ENCODE measurements at regions not wholly inside any gene's neighbourhood (a gene's known extent, or its start where the extent isn't known, plus 50 kb on each side); places are given as distances from the start of the nearest gene placed in this dataset.
"Not testable (repeated sequence)": the region's sequence is repeated elsewhere in the genome, so short reads cannot be mapped to it uniquely, and the experiment has no call there.

- no peaks in the 10 kb centered on the region for H3K36me3 ChIP-seq (replicated peaks; ENCODE audit: control insufficient read depth, insufficient read depth, low read length)
- H3K27me3 ChIP-seq (ENCODE audit: control insufficient read depth, insufficient read depth, low read length), result no peaks in the 10 kb centered on the region
Observed at GRCh38 chr10:22110761-22111160, 107.1 kb downstream of the EBLN1 start.

GRCh38 chr10:22105270-22105669, 101.7 kb upstream of the DNAJC1 start:
- no peaks in the 10 kb centered on the region for H3K36me3 ChIP-seq (replicated peaks; ENCODE audit: control insufficient read depth, insufficient read depth, low read length)
- H3K4me3 ChIP-seq (ENCODE audit: insufficient read depth, low read depth, low read length), result no peak overlapping the region
- no peak for DNase-seq
- H3K27me3 ChIP-seq (ENCODE audit: control insufficient read depth, insufficient read depth, low read length), result no peaks in the 10 kb centered on the region

More at GRCh38 chr10:22110761-22111160, 107.1 kb downstream of the EBLN1 start:
- H3K4me3 ChIP-seq (ENCODE audit: insufficient read depth, low read depth, low read length), result no peak overlapping the region
- no peak for DNase-seq

DNA sequence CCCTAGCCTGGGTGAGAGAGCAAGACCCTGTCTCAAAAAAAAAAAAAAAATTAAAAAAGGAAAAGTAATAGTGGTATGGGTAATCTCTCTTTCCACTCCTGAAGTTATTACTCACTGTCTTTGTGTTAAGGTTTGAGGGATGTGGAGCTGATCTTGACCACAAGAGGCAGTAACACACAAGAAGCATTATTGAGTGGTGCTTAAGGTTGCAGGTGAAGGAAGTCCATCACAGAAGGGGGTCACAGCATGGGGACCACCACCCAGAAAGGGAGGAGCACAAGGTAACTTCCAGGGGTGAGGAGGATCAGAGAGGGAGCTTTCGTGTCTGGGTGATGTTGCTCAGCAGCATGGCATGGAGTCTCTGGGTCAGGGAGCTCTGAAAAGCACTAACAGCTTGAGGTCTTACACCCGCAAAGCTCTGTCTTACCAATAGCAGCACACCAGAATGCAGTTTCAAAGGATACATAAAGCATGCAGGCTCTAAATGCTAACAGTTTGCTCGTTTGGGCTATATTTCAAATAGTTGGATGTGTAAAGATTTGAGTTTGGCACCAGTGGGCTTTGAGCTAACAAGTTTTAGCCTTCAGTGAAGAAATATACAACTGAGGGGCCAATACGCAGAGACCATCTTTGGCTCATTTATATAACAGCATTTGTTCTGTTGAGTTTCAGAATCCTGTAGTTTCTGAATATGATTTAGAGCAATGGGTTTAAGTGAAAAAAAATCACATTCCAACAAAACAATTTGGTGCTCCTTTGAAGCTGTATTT, 100.4 kb upstream of the DNAJC1 start:
- Histone ChIP-seq H3K4me3 (ENCODE audit: insufficient read depth, low read depth, low read length) (no peak overlapping the region), H3K27me3 (ENCODE audit: control insufficient read depth, insufficient read depth, low read length) (no peaks in the 10 kb centered on the region), H3K36me3 (replicated peaks; ENCODE audit: control insufficient read depth, insufficient read depth, low read length) (no peaks in the 10 kb centered on the region)
- DNase-seq, result peak; percentile 50

- no peak for DNase-seq
- no peaks in the 10 kb centered on the region for H3K36me3 ChIP-seq (replicated peaks; ENCODE audit: control insufficient read depth, insufficient read depth, low read length)
- no peaks in the 10 kb centered on the region for H3K27me3 ChIP-seq (ENCODE audit: control insufficient read depth, insufficient read depth, low read length)
- H3K4me3 ChIP-seq (ENCODE audit: insufficient read depth, low read depth, low read length), result no peak overlapping the region
Observed at GRCh38 chr10:22097696-22098095, 94.2 kb upstream of the DNAJC1 start.

GRCh38 chr10:22091260-22091659, 87.7 kb upstream of the DNAJC1 start:
- not testable (repeated sequence) for H3K36me3 ChIP-seq (replicated peaks; ENCODE audit: control insufficient read depth, insufficient read depth, low read length); H3K4me3 ChIP-seq (ENCODE audit: insufficient read depth, low read depth, low read length); DNase-seq; H3K27me3 ChIP-seq (ENCODE audit: control insufficient read depth, insufficient read depth, low read length)

GRCh38 chr10:22087402-22087738, 83.8 kb upstream of the DNAJC1 start:
- H3K36me3 ChIP-seq (replicated peaks; ENCODE audit: control insufficient read depth, insufficient read depth, low read length), result no peaks in the 10 kb centered on the region
- no peak overlapping the region for H3K4me3 ChIP-seq (ENCODE audit: insufficient read depth, low read depth, low read length)
- peak; percentile 10 for DNase-seq
- H3K27me3 ChIP-seq (ENCODE audit: control insufficient read depth, insufficient read depth, low read length), result no peaks in the 10 kb centered on the region

- H3K4me3 ChIP-seq (ENCODE audit: insufficient read depth, low read depth, low read length), result no peak overlapping the region
- DNase-seq, result peak; percentile 47
- H3K36me3 ChIP-seq (replicated peaks; ENCODE audit: control insufficient read depth, insufficient read depth, low read length), result no peaks in the 10 kb centered on the region
- H3K27me3 ChIP-seq (ENCODE audit: control insufficient read depth, insufficient read depth, low read length), result no peaks in the 10 kb centered on the region
Observed at GRCh38 chr10:22086730-22087401, 83.3 kb upstream of the DNAJC1 start.

GRCh38 chr10:22079921-22080320, 76.4 kb upstream of the DNAJC1 start:
- not testable (repeated sequence) for DNase-seq; H3K27me3 ChIP-seq (ENCODE audit: control insufficient read depth, insufficient read depth, low read length); H3K4me3 ChIP-seq (ENCODE audit: insufficient read depth, low read depth, low read length); H3K36me3 ChIP-seq (replicated peaks; ENCODE audit: control insufficient read depth, insufficient read depth, low read length)

GRCh38 chr10:22071332-22071731, 67.8 kb upstream of the DNAJC1 start:
- Histone ChIP-seq H3K27me3 (ENCODE audit: control insufficient read depth, insufficient read depth, low read length) (no peaks in the 10 kb centered on the region), H3K36me3 (replicated peaks; ENCODE audit: control insufficient read depth, insufficient read depth, low read length) (no peaks in the 10 kb centered on the region), H3K4me3 (ENCODE audit: insufficient read depth, low read depth, low read length) (no peak overlapping the region)
- no peak for DNase-seq

- Histone ChIP-seq H3K4me3 (ENCODE audit: insufficient read depth, low read depth, low read length) (no peak overlapping the region), H3K36me3 (replicated peaks; ENCODE audit: control insufficient read depth, insufficient read depth, low read length) (no peaks in the 10 kb centered on the region), H3K27me3 (ENCODE audit: control insufficient read depth, insufficient read depth, low read length) (no peaks in the 10 kb centered on the region)
- DNase-seq, result no peak
Observed at GRCh38 chr10:22067091-22067490, 63.6 kb upstream of the DNAJC1 start.

- not testable (repeated sequence) for H3K36me3 ChIP-seq (replicated peaks; ENCODE audit: control insufficient read depth, insufficient read depth, low read length); H3K4me3 ChIP-seq (ENCODE audit: insufficient read depth, low read depth, low read length); DNase-seq
Observed at GRCh38 chr10:22060984-22061383, 57.5 kb upstream of the DNAJC1 start.

DNA sequence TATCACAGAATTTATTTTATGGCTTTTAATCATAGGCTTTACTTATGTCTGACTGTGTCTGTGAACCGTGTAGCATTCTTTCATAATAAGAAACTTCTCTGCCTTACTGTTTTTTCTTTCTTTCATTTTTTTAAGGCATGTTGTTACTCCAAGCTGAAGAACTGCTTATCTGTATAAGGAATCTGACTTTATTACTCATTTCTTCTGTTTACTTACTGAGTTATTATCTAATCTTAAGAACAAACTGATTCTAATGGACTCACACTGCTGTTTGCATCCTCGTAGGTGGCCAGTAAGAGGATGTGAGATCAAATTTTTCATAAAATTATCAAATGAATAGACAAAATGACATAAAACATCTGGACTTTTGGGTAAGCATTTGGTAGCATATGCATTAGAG, 54.7 kb upstream of the DNAJC1 start:
- no peaks in the 10 kb centered on the region for H3K36me3 ChIP-seq (replicated peaks; ENCODE audit: control insufficient read depth, insufficient read depth, low read length)
- no peaks in the 10 kb centered on the region for H3K27me3 ChIP-seq (ENCODE audit: control insufficient read depth, insufficient read depth, low read length)
- no peak overlapping the region for H3K4me3 ChIP-seq (ENCODE audit: insufficient read depth, low read depth, low read length)
- no peak for DNase-seq

More at GRCh38 chr10:22060984-22061383, 57.5 kb upstream of the DNAJC1 start:
- H3K27me3 ChIP-seq (ENCODE audit: control insufficient read depth, insufficient read depth, low read length), result not testable (repeated sequence)

GRCh38 chr10:22054961-22055360, 51.4 kb upstream of the DNAJC1 start:
- no peaks in the 10 kb centered on the region for H3K36me3 ChIP-seq (replicated peaks; ENCODE audit: control insufficient read depth, insufficient read depth, low read length)
- no peak for DNase-seq
- H3K4me3 ChIP-seq (ENCODE audit: insufficient read depth, low read depth, low read length), result no peak overlapping the region
- H3K27me3 ChIP-seq (ENCODE audit: control insufficient read depth, insufficient read depth, low read length), result no peaks in the 10 kb centered on the region

Measured in H7 (cell line).